HG03095 (cell line): ENCODE measurements at regions not wholly inside any gene's neighbourhood (a gene's known extent, or its start where the extent isn't known, plus 50 kb on each side); places are given as distances from the start of the nearest gene placed in this dataset.

ENCODE experiments used
- ATAC-seq: cut with Tn5 transposase; IDR thresholded peaks from one replicate; pipeline ENCODE4 v1.9.1; 2021; ENCODE audit warnings: moderate library complexity; ENCODE audit not compliant: unreplicated experiment

GRCh38 chr2:15073664-15074063 lies 441.1 kb downstream of the LRATD1 start:
- ATAC-seq = no peak

GRCh38 chr2:15074319-15074718 lies 441.8 kb downstream of the LRATD1 start:
- no peak for ATAC-seq

- no peak for ATAC-seq
Observed at GRCh38 chr2:15074751-15075700, 442.5 kb downstream of the LRATD1 start.

GRCh38 chr2:15076668-15077067 lies 444.2 kb downstream of the LRATD1 start:
- ATAC-seq = no peak

GRCh38 chr2:15081356-15081755 lies 448.8 kb downstream of the LRATD1 start:
- no peak for ATAC-seq

- ATAC-seq = no peak
Observed at GRCh38 chr2:15082105-15083058, 449.9 kb downstream of the LRATD1 start.

GRCh38 chr2:15084826-15085489 lies 452.4 kb downstream of the LRATD1 start:
- ATAC-seq = no peak

- ATAC-seq = no peak
Observed at GRCh38 chr2:15092181-15092580, 459.7 kb downstream of the LRATD1 start.

- ATAC-seq = no peak
Observed at GRCh38 chr2:15092691-15093090, 460.2 kb downstream of the LRATD1 start.

- ATAC-seq = no peak
Observed at GRCh38 chr2:15094161-15094560, 461.6 kb downstream of the LRATD1 start.

GRCh38 chr2:15096873-15097272 lies 464.3 kb downstream of the NBAS start:
- ATAC-seq = no peak

GRCh38 chr2:15107137-15107536 lies 454.0 kb downstream of the NBAS start:
- ATAC-seq = no peak

GRCh38 chr2:15111718-15112117 lies 449.4 kb downstream of the NBAS start:
- ATAC-seq = no peak

GRCh38 chr2:15112216-15112615 lies 448.9 kb downstream of the NBAS start:
- ATAC-seq = no peak

- no peak for ATAC-seq
Observed at GRCh38 chr2:15115776-15116175, 445.4 kb downstream of the NBAS start.

GRCh38 chr2:15116830-15117229 lies 444.3 kb downstream of the NBAS start:
- ATAC-seq = no peak
